ENCODE measurements at regions not wholly inside any gene's neighbourhood (a gene's known extent, or its start where the extent isn't known, plus 50 kb on each side); places are given as distances from the start of the nearest gene placed in this dataset.

DNA sequence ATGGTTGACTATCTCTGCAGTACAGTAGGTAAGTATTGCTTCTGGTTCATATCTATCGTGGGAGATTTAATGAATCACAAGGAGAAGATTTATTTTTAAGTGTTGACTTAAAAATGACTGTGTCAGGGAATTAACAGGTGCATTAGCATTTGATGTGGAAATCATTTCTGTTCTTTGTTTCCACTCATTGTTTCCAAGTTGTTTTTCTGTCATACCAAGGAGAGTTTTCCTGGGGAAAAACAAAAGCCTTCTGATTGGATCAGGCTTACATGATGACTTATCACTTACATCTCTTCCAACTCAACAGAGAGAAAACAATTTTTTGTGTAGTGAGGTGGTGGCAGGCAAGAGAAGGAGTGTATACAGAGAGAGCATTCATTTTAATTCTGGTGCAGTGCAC is 686.4 kb downstream of the HTR1B start:
- H3K36me3 ChIP-seq: no peaks in the 10 kb centered on the region
- H3K4me3 ChIP-seq: no peak overlapping the region
- H3K9me3 ChIP-seq: no peaks in the 10 kb centered on the region
- no peak overlapping the region for H3K27ac ChIP-seq
- 78 to 83% (median 82%) methylated on average over 1 of the region's 1 CpG for WGBS, 3 donors
- TF ChIP-seq EP300 (IDR thresholded peaks at IDR 0.05): no peak
- TF ChIP-seq, protein P1, sequence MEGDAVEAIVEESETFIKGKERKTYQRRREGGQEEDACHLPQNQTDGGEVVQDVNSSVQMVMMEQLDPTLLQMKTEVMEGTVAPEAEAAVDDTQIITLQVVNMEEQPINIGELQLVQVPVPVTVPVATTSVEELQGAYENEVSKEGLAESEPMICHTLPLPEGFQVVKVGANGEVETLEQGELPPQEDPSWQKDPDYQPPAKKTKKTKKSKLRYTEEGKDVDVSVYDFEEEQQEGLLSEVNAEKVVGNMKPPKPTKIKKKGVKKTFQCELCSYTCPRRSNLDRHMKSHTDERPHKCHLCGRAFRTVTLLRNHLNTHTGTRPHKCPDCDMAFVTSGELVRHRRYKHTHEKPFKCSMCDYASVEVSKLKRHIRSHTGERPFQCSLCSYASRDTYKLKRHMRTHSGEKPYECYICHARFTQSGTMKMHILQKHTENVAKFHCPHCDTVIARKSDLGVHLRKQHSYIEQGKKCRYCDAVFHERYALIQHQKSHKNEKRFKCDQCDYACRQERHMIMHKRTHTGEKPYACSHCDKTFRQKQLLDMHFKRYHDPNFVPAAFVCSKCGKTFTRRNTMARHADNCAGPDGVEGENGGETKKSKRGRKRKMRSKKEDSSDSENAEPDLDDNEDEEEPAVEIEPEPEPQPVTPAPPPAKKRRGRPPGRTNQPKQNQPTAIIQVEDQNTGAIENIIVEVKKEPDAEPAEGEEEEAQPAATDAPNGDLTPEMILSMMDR (IDR thresholded peaks at IDR 0.05): no peak
- TF ChIP-seq POLR2A (IDR thresholded peaks at IDR 0.05): no peak
- intact Hi-C loops (cut with DNase I): no loop called here
- H3K4me1 ChIP-seq (ENCODE audit: insufficient read depth): peaks cover 3% of the 10 kb centered on the region
- H3K27me3 ChIP-seq: no peaks in the 10 kb centered on the region
- DNase-seq: no peak

DNA sequence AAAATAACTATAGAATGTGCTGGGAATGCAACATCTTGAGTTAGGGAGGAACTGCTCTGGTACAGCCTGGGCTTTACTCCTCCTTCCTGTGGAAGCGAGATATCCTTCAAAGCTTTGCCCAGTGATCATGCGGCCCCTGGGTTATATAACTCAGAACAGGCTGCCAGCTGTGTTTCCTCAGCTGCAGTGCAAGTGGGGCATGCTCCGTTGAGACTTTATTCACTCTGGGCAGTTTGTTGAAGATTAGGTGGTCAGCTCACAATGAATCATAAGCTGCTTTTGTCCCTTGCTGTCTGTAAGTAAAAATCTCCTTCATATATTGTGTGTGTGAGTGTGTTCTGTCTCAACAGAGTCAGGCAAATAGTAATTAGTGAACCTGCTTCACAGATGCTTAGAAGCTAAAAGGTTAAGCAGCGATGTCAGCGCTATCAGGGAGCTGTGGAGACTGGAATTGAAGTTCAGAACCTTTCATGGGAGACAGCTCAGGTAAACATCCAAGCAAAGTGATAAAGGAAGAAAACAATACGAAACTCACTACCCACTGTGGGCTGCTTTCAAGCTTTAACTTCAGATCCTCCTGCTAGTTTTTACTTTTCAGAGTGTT is 688.4 kb downstream of the HTR1B start:
- intact Hi-C loops (cut with DNase I): no loop called here
- no peaks in the 10 kb centered on the region for H3K9me3 ChIP-seq
- no peaks in the 10 kb centered on the region for H3K27me3 ChIP-seq
- peak; percentile 52 to 76 (median 65) for DNase-seq
- no peaks in the 10 kb centered on the region for H3K36me3 ChIP-seq
- H3K27ac ChIP-seq: peak overlapping the region in 1 of 2 donors; percentile 32
- no peak overlapping the region for H3K4me3 ChIP-seq
- TF ChIP-seq EP300 (IDR thresholded peaks at IDR 0.05) (no peak), POLR2A (IDR thresholded peaks at IDR 0.05) (no peak)
- TF ChIP-seq, protein P1 (IDR thresholded peaks at IDR 0.05): no peak
- H3K4me1 ChIP-seq (ENCODE audit: insufficient read depth): peaks cover 3% of the 10 kb centered on the region
- 9 to 30% (median 12%) methylated on average over 6 of the region's 6 CpGs for WGBS, 3 donors

DNA sequence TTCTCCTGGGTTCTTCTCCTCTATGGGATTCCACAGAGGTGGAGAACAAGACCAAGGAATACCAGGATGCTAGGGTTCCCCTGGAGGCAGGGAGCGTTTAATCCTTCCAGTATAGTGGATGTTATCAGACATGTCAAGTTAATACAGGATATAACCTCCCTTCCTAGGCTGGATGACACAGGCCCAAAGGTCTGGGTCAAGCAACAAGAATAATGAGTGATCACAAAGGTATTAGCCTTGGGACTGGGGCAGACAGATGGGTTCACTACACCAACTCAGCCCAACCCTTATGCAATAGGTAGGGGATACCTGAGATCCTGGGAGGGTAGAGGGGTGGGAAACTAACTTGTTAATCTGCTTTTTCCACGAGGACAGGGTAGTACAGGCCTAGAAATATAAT is 690.3 kb downstream of the HTR1B start:
- Histone ChIP-seq H3K27me3 (no peaks in the 10 kb centered on the region), H3K27ac (no peak overlapping the region), H3K4me3 (no peak overlapping the region), H3K9me3 (no peaks in the 10 kb centered on the region), H3K4me1 (ENCODE audit: insufficient read depth) (peaks cover 5% of the 10 kb centered on the region), H3K36me3 (no peaks in the 10 kb centered on the region)
- DNase-seq: no peak
- intact Hi-C loops (cut with DNase I): no loop called here
- TF ChIP-seq, protein P1 (IDR thresholded peaks at IDR 0.05): no peak
- TF ChIP-seq EP300 (IDR thresholded peaks at IDR 0.05): no peak
- no peak for TF ChIP-seq POLR2A (IDR thresholded peaks at IDR 0.05)
- WGBS, 3 donors: 38 to 88% (median 46%) methylated on average over 2 of the region's 2 CpGs

DNA sequence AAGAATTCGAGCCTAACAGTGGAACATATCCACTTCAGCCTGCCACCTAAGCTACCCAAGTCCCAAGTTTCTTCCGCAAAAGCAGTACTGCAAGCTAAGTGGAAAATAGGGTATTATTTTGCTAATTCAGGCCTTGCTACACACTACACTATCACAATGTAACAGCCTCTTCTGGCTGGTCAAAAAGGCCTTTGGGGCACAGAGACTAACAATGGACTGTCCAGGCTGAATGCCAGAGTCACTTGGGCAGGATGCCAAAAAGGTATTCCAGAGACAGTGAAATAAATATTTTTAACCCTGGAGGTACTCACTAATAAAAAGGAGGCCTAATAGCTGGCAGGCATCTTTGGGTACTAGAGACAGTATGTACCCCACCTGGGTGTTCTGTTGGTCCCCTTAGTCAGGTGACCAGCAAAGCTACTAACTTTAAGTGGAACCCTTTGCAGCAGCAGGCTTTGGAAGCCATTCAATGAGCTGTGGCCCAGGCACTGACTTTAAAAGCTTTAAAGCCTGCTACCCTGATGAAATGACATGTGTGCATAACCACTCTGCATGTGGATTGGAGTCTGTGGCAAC is 692.1 kb downstream of the HTR1B start:
- Histone ChIP-seq H3K4me1 (ENCODE audit: insufficient read depth) (peaks cover 5% of the 10 kb centered on the region), H3K27me3 (no peaks in the 10 kb centered on the region), H3K4me3 (no peak overlapping the region), H3K9me3 (no peaks in the 10 kb centered on the region), H3K36me3 (no peaks in the 10 kb centered on the region), H3K27ac (no peak overlapping the region)
- TF ChIP-seq, protein P1 (IDR thresholded peaks at IDR 0.05): no peak
- TF ChIP-seq POLR2A (IDR thresholded peaks at IDR 0.05) (no peak), EP300 (IDR thresholded peaks at IDR 0.05) (no peak)
- 80 to 87% (median 84%) methylated on average over 2 of the region's 2 CpGs for WGBS, 3 donors
- DNase-seq: no peak
- intact Hi-C loops (cut with DNase I): no loop called here
